Caco-2 (cell line): ENCODE measurements at regions not wholly inside any gene's neighbourhood (a gene's known extent, or its start where the extent isn't known, plus 50 kb on each side); places are given as distances from the start of the nearest gene placed in this dataset.

Experiments
- BruUV-seq: library from RNA; stranded (reverse); fragments of 400-500 nt; replicated peaks from 2 replicates; lab custom pipeline; 2021; lab: Mats Ljungman, UMichigan
- CTCF ChIA-PET: fragments of 300-600 bp; sonication (Branson Sonifier 250); formaldehyde crosslinking; loops from one replicate; lab custom pipeline; 2022; ENCODE audit warnings: antibody characterized with exemption; lab: Charles Lee
- POLR2A ChIA-PET: fragments of 300-600 bp; sonication (Branson Sonifier 250); formaldehyde crosslinking; loops from one replicate; lab custom pipeline; 2022; ENCODE audit warnings: antibody characterized with exemption; lab: Charles Lee
- DNase-seq, 2 experiments: peaks; one replicate each; pipeline versions ENCODE4 v3.0.0 to v3.0.0-alpha.2; 2020 to 2022
- H3K27me3 ChIP-seq: replicated peaks from 2 replicates; pipeline ENCODE4 v1.6.0; 2011; ENCODE audit warnings: low read length; ENCODE audit not compliant: control insufficient read depth, insufficient read depth
- H3K36me3 ChIP-seq: 2 replicates; pipeline ENCODE4 v1.5.1; 2011; ENCODE audit warnings: low read length; ENCODE audit not compliant: control insufficient read depth, insufficient read depth
- H3K4me1 ChIP-seq: fragments of 250-450 bp; sonication (Bioruptor Pico); 2 replicates; pipeline ENCODE4 v1.5.1; 2020; ENCODE audit warnings: mild to moderate bottlenecking
- H3K4me3 ChIP-seq: 2 replicates; pipeline ENCODE4 v1.5.1; 2011; ENCODE audit warnings: low read depth, mild to moderate bottlenecking, control low read depth, low read length
- H3K9me3 ChIP-seq: fragments of 250-450 bp; sonication (Bioruptor Pico); 2 replicates; pipeline ENCODE4 v1.5.1; 2020; ENCODE audit warnings: mild to moderate bottlenecking, moderate library complexity
- H3K27ac Mint-ChIP-seq: one replicate; pipeline ENCODE4 v1.8.0; 2022; ENCODE audit warnings: mixed read lengths; ENCODE audit not compliant: unreplicated experiment
- H3K27me3 Mint-ChIP-seq: one replicate; pipeline ENCODE4 v1.8.0; 2022; ENCODE audit warnings: mixed read lengths; ENCODE audit not compliant: insufficient read depth, unreplicated experiment
- H3K36me3 Mint-ChIP-seq: one replicate; pipeline ENCODE4 v1.8.0; 2022; ENCODE audit warnings: mild to moderate bottlenecking, mixed read lengths; ENCODE audit not compliant: insufficient read depth, unreplicated experiment
- H3K4me1 Mint-ChIP-seq: one replicate; pipeline ENCODE4 v1.8.0; 2022; ENCODE audit warnings: low read depth, mixed read lengths; ENCODE audit not compliant: unreplicated experiment
- H3K4me3 Mint-ChIP-seq: one replicate; pipeline ENCODE4 v1.8.0; 2022; ENCODE audit warnings: mild to moderate bottlenecking, moderate library complexity, mixed read lengths; ENCODE audit not compliant: unreplicated experiment
- H3K9me3 Mint-ChIP-seq: one replicate; pipeline ENCODE4 v1.8.0; 2022; ENCODE audit warnings: mixed read lengths; ENCODE audit not compliant: unreplicated experiment
- intact Hi-C: fragments of 100-400 bp; cut with micrococcal nuclease; formaldehyde crosslinking; loops from one replicate; pipeline ENCODE4 v1.10.0; 2022; ENCODE audit not compliant: unreplicated experiment
- TF ChIP-seq, protein P1 (sequence below), 2 experiments: fragments of 200-600 bp in 1 of 2; IDR thresholded peaks; 1 replicate in 1 of 2; 2 replicates in 1 of 2; pipeline versions ENCODE4 v1.5.1 to v1.8.0; 2011 to 2022; ENCODE audit warnings: antibody characterized with exemption in 1 of 2, control low read depth in 1 of 2, inconsistent platforms in 1 of 2, low read depth in 1 of 2, low read length in 1 of 2, mild to moderate bottlenecking in 1 of 2, moderate library complexity in 1 of 2; ENCODE audit not compliant: insufficient read depth in 1 of 2, severe bottlenecking in 1 of 2, unreplicated experiment in 1 of 2

- ChIA-PET POLR2A (no interaction called here), CTCF (no interaction called here)
- DNase-seq, result no peak
- Histone ChIP-seq H3K4me3 (no peak overlapping the region), H3K4me1 (peaks cover 19% of the 10 kb centered on the region), H3K36me3 (no peaks in the 10 kb centered on the region), H3K27me3 (no peaks in the 10 kb centered on the region), H3K9me3 (no peaks in the 10 kb centered on the region)
- no peak overlapping the region for H3K27ac Mint-ChIP-seq
- intact Hi-C loops, result loop anchor here (10.0 kb wide), 1 partner anchor 632 kb away; no protein-coding TSS in a partner anchor
- H3K9me3 Mint-ChIP-seq, result no peaks in the 10 kb centered on the region
- H3K4me1 Mint-ChIP-seq, result no peaks in the 10 kb centered on the region
- no TSS peak for BruUV-seq
- TF ChIP-seq, protein P1, sequence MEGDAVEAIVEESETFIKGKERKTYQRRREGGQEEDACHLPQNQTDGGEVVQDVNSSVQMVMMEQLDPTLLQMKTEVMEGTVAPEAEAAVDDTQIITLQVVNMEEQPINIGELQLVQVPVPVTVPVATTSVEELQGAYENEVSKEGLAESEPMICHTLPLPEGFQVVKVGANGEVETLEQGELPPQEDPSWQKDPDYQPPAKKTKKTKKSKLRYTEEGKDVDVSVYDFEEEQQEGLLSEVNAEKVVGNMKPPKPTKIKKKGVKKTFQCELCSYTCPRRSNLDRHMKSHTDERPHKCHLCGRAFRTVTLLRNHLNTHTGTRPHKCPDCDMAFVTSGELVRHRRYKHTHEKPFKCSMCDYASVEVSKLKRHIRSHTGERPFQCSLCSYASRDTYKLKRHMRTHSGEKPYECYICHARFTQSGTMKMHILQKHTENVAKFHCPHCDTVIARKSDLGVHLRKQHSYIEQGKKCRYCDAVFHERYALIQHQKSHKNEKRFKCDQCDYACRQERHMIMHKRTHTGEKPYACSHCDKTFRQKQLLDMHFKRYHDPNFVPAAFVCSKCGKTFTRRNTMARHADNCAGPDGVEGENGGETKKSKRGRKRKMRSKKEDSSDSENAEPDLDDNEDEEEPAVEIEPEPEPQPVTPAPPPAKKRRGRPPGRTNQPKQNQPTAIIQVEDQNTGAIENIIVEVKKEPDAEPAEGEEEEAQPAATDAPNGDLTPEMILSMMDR (IDR thresholded peaks at IDR 0.05; ENCODE audit: insufficient read depth in 1 of 2, low read depth in 1 of 2, low read length in 1 of 2, severe bottlenecking in 1 of 2, unreplicated experiment in 1 of 2), result no peak
- H3K4me3 Mint-ChIP-seq, result no peak overlapping the region
- H3K36me3 Mint-ChIP-seq, result no peaks in the 10 kb centered on the region
- H3K27me3 Mint-ChIP-seq, result no peaks in the 10 kb centered on the region
Measured at GRCh38 chr7:17526621-17527020, 228.2 kb downstream of the AHR start.

DNA sequence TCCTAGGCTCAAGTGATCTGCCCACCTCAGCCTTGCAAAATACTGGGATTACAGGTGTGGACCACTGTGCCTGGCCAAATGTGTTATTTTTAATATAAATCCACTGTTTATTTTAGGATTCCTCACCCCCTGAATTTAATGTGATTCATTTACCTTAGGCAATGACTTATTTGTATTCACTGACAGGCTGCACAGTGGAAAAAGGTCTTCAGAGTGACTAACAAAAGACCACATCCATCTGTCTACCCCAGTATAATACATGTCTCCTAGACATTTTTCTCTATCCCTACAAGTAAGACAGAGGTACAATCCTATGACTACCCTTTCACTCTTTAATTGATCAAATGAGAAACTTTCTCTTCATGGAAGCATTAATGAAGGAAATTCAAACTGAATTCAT is 230.2 kb downstream of the AHR start:
- no peaks in the 10 kb centered on the region for H3K36me3 Mint-ChIP-seq
- no TSS peak for BruUV-seq
- H3K9me3 ChIP-seq, result no peaks in the 10 kb centered on the region
- H3K4me1 Mint-ChIP-seq, result no peaks in the 10 kb centered on the region
- intact Hi-C loops, result loop anchor here (10.0 kb wide), 1 partner anchor 634 kb away; no protein-coding TSS in a partner anchor
- no peak overlapping the region for H3K4me3 ChIP-seq
- peaks cover 14% of the 10 kb centered on the region for H3K4me1 ChIP-seq
- no peaks in the 10 kb centered on the region for H3K27me3 Mint-ChIP-seq
- CTCF ChIA-PET, result no interaction called here
- no peaks in the 10 kb centered on the region for H3K27me3 ChIP-seq
- no peaks in the 10 kb centered on the region for H3K9me3 Mint-ChIP-seq
- no peak for DNase-seq
- H3K4me3 Mint-ChIP-seq, result no peak overlapping the region
- POLR2A ChIA-PET, result no interaction called here
- no peak overlapping the region for H3K27ac Mint-ChIP-seq
- TF ChIP-seq, protein P1 (IDR thresholded peaks at IDR 0.05; ENCODE audit: insufficient read depth in 1 of 2, low read depth in 1 of 2, low read length in 1 of 2, severe bottlenecking in 1 of 2, unreplicated experiment in 1 of 2), result no peak
- H3K36me3 ChIP-seq, result no peaks in the 10 kb centered on the region

- ChIA-PET POLR2A (no interaction called here), CTCF (no interaction called here)
- no peaks in the 10 kb centered on the region for H3K4me1 Mint-ChIP-seq
- Histone ChIP-seq H3K4me3 (no peak overlapping the region), H3K4me1 (0 out of 2 replicates have a peak, but pooled peaks cover under 1% of the 10 kb centered on the region), H3K36me3 (no peaks in the 10 kb centered on the region), H3K9me3 (no peaks in the 10 kb centered on the region), H3K27me3 (no peaks in the 10 kb centered on the region)
- no peaks in the 10 kb centered on the region for H3K27me3 Mint-ChIP-seq
- intact Hi-C loops, result loop anchor here (2.0 kb wide), 1 partner anchor 547 kb away; no protein-coding TSS in a partner anchor
- no peak overlapping the region for H3K4me3 Mint-ChIP-seq
- no peaks in the 10 kb centered on the region for H3K9me3 Mint-ChIP-seq
- no peak overlapping the region for H3K27ac Mint-ChIP-seq
- no TSS peak for BruUV-seq
- no peak for DNase-seq
- TF ChIP-seq, protein P1 (IDR thresholded peaks at IDR 0.05; ENCODE audit: insufficient read depth in 1 of 2, low read depth in 1 of 2, low read length in 1 of 2, severe bottlenecking in 1 of 2, unreplicated experiment in 1 of 2), result no peak
- no peaks in the 10 kb centered on the region for H3K36me3 Mint-ChIP-seq
Measured at GRCh38 chr7:17530244-17530643, 231.8 kb downstream of the AHR start.
